K562 (cell line): ENCODE measurements at regions not wholly inside any gene's neighbourhood (a gene's known extent, or its start where the extent isn't known, plus 50 kb on each side); places are given as distances from the start of the nearest gene placed in this dataset.

Experiments
- ATAC-seq: fragments of 200-7000 bp; cut with Tn5 transposase; 3 replicates; pipeline ENCODE4 v1.9.1; 2020; ENCODE audit warnings: moderate library complexity
- BruUV-seq: library from RNA; stranded (reverse); fragments of 400-500 nt; replicated peaks from 2 replicates; lab custom pipeline; 2021; lab: Mats Ljungman, UMichigan
- CTCF ChIA-PET: fragments of 300-600 bp; formaldehyde crosslinking; extraction: SDS; loops from one replicate; lab custom pipeline; 2021; ENCODE audit warnings: low intra/inter-chr PET ratio; lab: Yijun Ruan, JAX
- POLR2A ChIA-PET: fragments of 300-600, 350-650 bp; sonication (Branson Sonifier 250); formaldehyde crosslinking; extraction: SDS; loops from one replicate; lab custom pipeline; 2021; ENCODE audit warnings: antibody characterized with exemption, inconsistent platforms; lab: Yijun Ruan, JAX
- DNase-seq, 4 experiments: peaks; one replicate each; pipeline versions ENCODE4 v3.0.0 to v3.0.0-alpha.2; 2011 to 2018; ENCODE audit warnings: low spot score in 3 of 4, mixed read lengths in 3 of 4; ENCODE audit errors: extremely low read depth in 1 of 4
- FAIRE-seq: peaks from 2 replicates; lab custom pipeline; 2011; peaks lifted over from hg19 to GRCh38; lab: Jason Lieb, UNC
- H2AFZ ChIP-seq: 2 replicates; pipeline ENCODE4 v1.6.0; 2011; ENCODE audit warnings: low read depth, low read length, control low read depth, inconsistent platforms
- H3K27ac ChIP-seq: fragments of 200-600 bp; 3 replicates; pipeline ENCODE4 v1.8.0; 2011; ENCODE audit warnings: low read depth, mild to moderate bottlenecking, control low read depth, inconsistent platforms, low read length, moderate library complexity, mixed read lengths; ENCODE audit errors: extremely low read depth
- H3K27me3 ChIP-seq, 2 experiments: fragments of 300-600 bp in 1 of 2; 2 replicates in 1 of 2; 3 replicates in 1 of 2; pipeline versions ENCODE4 v1.6.0 to v1.8.0; 2011; ENCODE audit warnings: inconsistent platforms in 2 of 2, low read length in 2 of 2, mild to moderate bottlenecking in 1 of 2, mixed read lengths in 1 of 2, moderate library complexity in 1 of 2; ENCODE audit not compliant: control insufficient read depth in 2 of 2, insufficient read depth in 2 of 2
- H3K36me3 ChIP-seq: fragments of 300-600 bp; 3 replicates; pipeline ENCODE4 v1.8.0; 2011; ENCODE audit warnings: mild to moderate bottlenecking, low read length, inconsistent platforms; ENCODE audit not compliant: control insufficient read depth, insufficient read depth
- H3K4me1 ChIP-seq, 2 experiments: fragments of 200-600 bp in 1 of 2; replicated peaks in 1 of 2; 2 replicates in 1 of 2; 3 replicates in 1 of 2; pipeline versions ENCODE4 v1.5.1 to v1.8.0; 2011; ENCODE audit warnings: inconsistent platforms in 2 of 2, low read length in 2 of 2, mild to moderate bottlenecking in 1 of 2, mixed read lengths in 1 of 2, moderate library complexity in 1 of 2; ENCODE audit not compliant: control insufficient read depth in 2 of 2, insufficient read depth in 2 of 2
- H3K4me2 ChIP-seq: 2 replicates; pipeline ENCODE4 v1.6.1; 2011; ENCODE audit warnings: low read length, control low read depth, inconsistent platforms, mixed read lengths; ENCODE audit not compliant: insufficient read depth
- H3K4me3 ChIP-seq: fragments of 200-600 bp; sonication (generic), shearing (Covaris generic); 2 replicates; pipeline ENCODE4 v1.5.1; 2016; ENCODE audit warnings: control low read depth, inconsistent platforms
- H3K79me2 ChIP-seq: fragments of 200-600 bp; 3 replicates; pipeline ENCODE4 v1.8.0; 2011; ENCODE audit warnings: low read length, inconsistent platforms; ENCODE audit not compliant: control insufficient read depth, insufficient read depth
- H3K9ac ChIP-seq, 2 experiments: 2 replicates each; pipeline versions ENCODE4 v1.6.0 to v1.6.1; 2011; ENCODE audit warnings: low read depth in 2 of 2, low read length in 2 of 2, control low read depth in 1 of 2, inconsistent platforms in 1 of 2, mild to moderate bottlenecking in 1 of 2, mixed read lengths in 1 of 2; ENCODE audit not compliant: insufficient read depth in 1 of 2
- H3K9me1 ChIP-seq: one replicate; pipeline ENCODE4 v1.6.0; 2011; ENCODE audit warnings: inconsistent platforms, mild to moderate bottlenecking, low read length, moderate library complexity; ENCODE audit not compliant: control insufficient read depth, insufficient read depth
- H3K9me3 ChIP-seq: replicated peaks from 2 replicates; pipeline ENCODE4 v1.5.1; 2011; ENCODE audit warnings: low read depth, low read length, inconsistent platforms; ENCODE audit not compliant: control insufficient read depth, insufficient read depth
- H4K20me1 ChIP-seq: replicated peaks from 2 replicates; pipeline ENCODE4 v1.6.1; 2011; ENCODE audit warnings: low read length, inconsistent platforms, mixed read lengths; ENCODE audit not compliant: control insufficient read depth, insufficient read depth
- E2F8 ChIP-seq: fragments of 450-650 bp; IDR thresholded peaks from 2 replicates; pipeline ENCODE4 v1.7.1; 2018; ENCODE audit warnings: mild to moderate bottlenecking, low read depth; ENCODE audit not compliant: partially characterized antibody
- HINFP ChIP-seq: fragments of 450-650 bp; conservative IDR thresholded peaks from 2 replicates; pipeline ENCODE4 v1.6.1; 2016; ENCODE audit warnings: missing genetic modification characterization, low read depth, mild to moderate bottlenecking, control low read depth, missing compliant biosample characterization
- NR2C2 ChIP-seq, 2 experiments: fragments of 200-800 bp in 1 of 2; sonication (Bioruptor generic) in 1 of 2; sonication (generic) in 1 of 2; formaldehyde crosslinking in 1 of 2; IDR thresholded peaks; 2 replicates each; pipeline versions ENCODE4 v1.6.1 to v1.8.0; 2016 to 2022; ENCODE audit warnings: mild to moderate bottlenecking in 1 of 2, missing compliant biosample characterization in 1 of 2, missing genetic modification characterization in 1 of 2, missing genetic modification reagents in 1 of 2
- SP1 ChIP-seq: sonication (generic); formaldehyde crosslinking; IDR thresholded peaks from 2 replicates; pipeline ENCODE4 v1.8.1; 2022; ENCODE audit warnings: mild to moderate bottlenecking, missing genetic modification reagents
- UBTF ChIP-seq, 2 experiments: IDR thresholded peaks; 2 replicates each; pipeline ENCODE4 v1.6.1; 2012; ENCODE audit warnings: improper control_type of control experiment in 2 of 2, low read depth in 2 of 2, low read length in 2 of 2, borderline replicate concordance in 1 of 2
- ZBTB7A ChIP-seq: IDR thresholded peaks from 2 replicates; pipeline ENCODE4 v1.6.1; 2011; ENCODE audit warnings: low read depth, mild to moderate bottlenecking, low read length, moderate library complexity, borderline replicate concordance; ENCODE audit not compliant: control insufficient read depth
- ZNF277 ChIP-seq: fragments of 250-450 bp; sonication (Bioruptor Pico); IDR thresholded peaks from 2 replicates; pipeline ENCODE4 v1.8.0; 2022; ENCODE audit warnings: inconsistent platforms, mild to moderate bottlenecking, moderate library complexity, borderline replicate concordance
- WGBS: fragments of 100-300 bp; shearing (Covaris generic); methylation state at CpG from one replicate; pipeline ENCODE4 v1.1.6; 2016; ENCODE audit warnings: low coverage, mixed read lengths; ENCODE audit not compliant: insufficient coverage; ENCODE audit errors: missing lambda C conversion rate; 5-methylcytosine and 5-hydroxymethylcytosine counted together
- in situ Hi-C: fragments of 300-500 bp; cut with MboI; formaldehyde crosslinking; loops from 4 replicates; pipeline ENCODE4 v1.15.0; 2018; ENCODE audit warnings: inconsistent platforms, mixed read lengths
- intact Hi-C: fragments of 100-400 bp; cut with micrococcal nuclease; formaldehyde crosslinking; loops from 2 replicates; pipeline ENCODE4 v1.14.2; 2022
- TF ChIP-seq, protein P1 (sequence below): sonication (generic); formaldehyde crosslinking; IDR thresholded peaks from 2 replicates; pipeline ENCODE4 v1.8.1; 2023; ENCODE audit warnings: mild to moderate bottlenecking, missing genetic modification reagents
- TF ChIP-seq, protein P2 (sequence below): fragments of 450-650 bp; conservative IDR thresholded peaks from 2 replicates; pipeline ENCODE4 v1.6.1; 2016; ENCODE audit warnings: missing genetic modification characterization, low read depth, mild to moderate bottlenecking, missing compliant biosample characterization, moderate library complexity

GRCh38 chr18:44075038-44075437, 605.6 kb upstream of the SETBP1 start:
- Histone ChIP-seq H3K4me2 (no peak overlapping the region), H3K9me1 (no peaks in the 10 kb centered on the region), H3K27me3 (no peaks in the 10 kb centered on the region), H2AFZ (no peak overlapping the region), H3K36me3 (no peaks in the 10 kb centered on the region), H3K9me3 (no peaks in the 10 kb centered on the region), H3K9ac (no peak overlapping the region), H3K4me1 (no peaks in the 10 kb centered on the region), H3K27ac (no peak overlapping the region), H4K20me1 (no peaks in the 10 kb centered on the region), H3K79me2 (no peaks in the 10 kb centered on the region), H3K4me3 (no peak overlapping the region)
- WGBS, result 0% methylated on average over 3 of the region's 3 CpGs
- in situ Hi-C loops, result no loop called here
- no TSS peak for BruUV-seq
- TF ChIP-seq, protein P1, sequence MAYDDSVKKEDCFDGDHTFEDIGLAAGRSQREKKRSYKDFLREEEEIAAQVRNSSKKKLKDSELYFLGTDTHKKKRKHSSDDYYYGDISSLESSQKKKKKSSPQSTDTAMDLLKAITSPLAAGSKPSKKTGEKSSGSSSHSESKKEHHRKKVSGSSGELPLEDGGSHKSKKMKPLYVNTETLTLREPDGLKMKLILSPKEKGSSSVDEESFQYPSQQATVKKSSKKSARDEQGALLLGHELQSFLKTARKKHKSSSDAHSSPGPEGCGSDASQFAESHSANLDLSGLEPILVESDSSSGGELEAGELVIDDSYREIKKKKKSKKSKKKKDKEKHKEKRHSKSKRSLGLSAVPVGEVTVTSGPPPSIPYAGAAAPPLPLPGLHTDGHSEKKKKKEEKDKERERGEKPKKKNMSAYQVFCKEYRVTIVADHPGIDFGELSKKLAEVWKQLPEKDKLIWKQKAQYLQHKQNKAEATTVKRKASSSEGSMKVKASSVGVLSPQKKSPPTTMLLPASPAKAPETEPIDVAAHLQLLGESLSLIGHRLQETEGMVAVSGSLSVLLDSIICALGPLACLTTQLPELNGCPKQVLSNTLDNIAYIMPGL (CRISPR knock-in tag), result no peak
- TF ChIP-seq SP1 (CRISPR knock-in tag) (no peak), NR2C2 (CRISPR knock-in tag; IDR thresholded peaks at IDR 0.05) (no peak), NR2C2 (tag; IDR thresholded peaks at IDR 0.05) (no peak), UBTF (IDR thresholded peaks at IDR 0.05; ENCODE audit: borderline replicate concordance in 1 of 2, low read depth in 2 of 2, low read length in 2 of 2) (no peak), E2F8 (no peak), ZNF277 (CRISPR knock-in tag) (no peak), HINFP (tag) (no peak), ZBTB7A (no peak)
- TF ChIP-seq, protein P2, sequence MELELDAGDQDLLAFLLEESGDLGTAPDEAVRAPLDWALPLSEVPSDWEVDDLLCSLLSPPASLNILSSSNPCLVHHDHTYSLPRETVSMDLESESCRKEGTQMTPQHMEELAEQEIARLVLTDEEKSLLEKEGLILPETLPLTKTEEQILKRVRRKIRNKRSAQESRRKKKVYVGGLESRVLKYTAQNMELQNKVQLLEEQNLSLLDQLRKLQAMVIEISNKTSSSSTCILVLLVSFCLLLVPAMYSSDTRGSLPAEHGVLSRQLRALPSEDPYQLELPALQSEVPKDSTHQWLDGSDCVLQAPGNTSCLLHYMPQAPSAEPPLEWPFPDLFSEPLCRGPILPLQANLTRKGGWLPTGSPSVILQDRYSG (tag), result no peak
- ChIA-PET CTCF (no interaction called here), POLR2A (no interaction called here)
- FAIRE-seq, result no peak
- intact Hi-C loops, result no loop called here
- ATAC-seq, result no peak
- DNase-seq, result no peak
